Type B pancreatic cell (in vitro differentiated cells): ENCODE measurements at regions not wholly inside any gene's neighbourhood (a gene's known extent, or its start where the extent isn't known, plus 50 kb on each side); places are given as distances from the start of the nearest gene placed in this dataset.

Source experiments
- DNase-seq: peaks from one replicate; pipeline ENCODE4 v3.0.0; 2021; ENCODE audit warnings: mixed read lengths; ENCODE audit not compliant: unreplicated experiment; ENCODE audit errors: extremely low spot score
- H3K27ac Mint-ChIP-seq: 2 replicates; pipeline ENCODE4 v1.8.0; 2021; ENCODE audit warnings: mild to moderate bottlenecking, mixed read lengths
- H3K27me3 Mint-ChIP-seq: 2 replicates; pipeline ENCODE4 v1.8.0; 2021; ENCODE audit warnings: mixed read lengths
- H3K36me3 Mint-ChIP-seq: 2 replicates; pipeline ENCODE4 v1.8.0; 2021; ENCODE audit warnings: mixed read lengths
- H3K4me1 Mint-ChIP-seq: one replicate; pipeline ENCODE4 v1.8.0; 2021; ENCODE audit warnings: mixed read lengths; ENCODE audit not compliant: unreplicated experiment
- H3K4me3 Mint-ChIP-seq: 2 replicates; pipeline ENCODE4 v1.8.0; 2021; ENCODE audit warnings: mild to moderate bottlenecking, mixed read lengths
- H3K9me3 Mint-ChIP-seq: 2 replicates; pipeline ENCODE4 v1.8.0; 2021; ENCODE audit warnings: mixed read lengths
- TF ChIP-seq, protein P1 (sequence below): fragments of 200-600 bp; sonication (generic); conservative IDR thresholded peaks from 2 replicates; pipeline ENCODE4 v1.5.0; 2021; ENCODE audit warnings: antibody characterized with exemption, mild to moderate bottlenecking

- Mint-ChIP-seq H3K36me3 (no peaks in the 10 kb centered on the region), H3K4me3 (no peak overlapping the region), H3K27ac (no peak overlapping the region)
These were observed 917.6 kb downstream of the EPHA3 start for GRCh38 chr3:90025019-90025418.

GRCh38 chr3:90026406-90026805 lies 919.0 kb downstream of the EPHA3 start:
- Mint-ChIP-seq H3K27ac (no peak overlapping the region), H3K4me3 (no peak overlapping the region), H3K36me3 (no peaks in the 10 kb centered on the region), H3K9me3 (no peaks in the 10 kb centered on the region), H3K4me1 (peaks cover 13% of the 10 kb centered on the region), H3K27me3 (no peaks in the 10 kb centered on the region)
- TF ChIP-seq, protein P1, sequence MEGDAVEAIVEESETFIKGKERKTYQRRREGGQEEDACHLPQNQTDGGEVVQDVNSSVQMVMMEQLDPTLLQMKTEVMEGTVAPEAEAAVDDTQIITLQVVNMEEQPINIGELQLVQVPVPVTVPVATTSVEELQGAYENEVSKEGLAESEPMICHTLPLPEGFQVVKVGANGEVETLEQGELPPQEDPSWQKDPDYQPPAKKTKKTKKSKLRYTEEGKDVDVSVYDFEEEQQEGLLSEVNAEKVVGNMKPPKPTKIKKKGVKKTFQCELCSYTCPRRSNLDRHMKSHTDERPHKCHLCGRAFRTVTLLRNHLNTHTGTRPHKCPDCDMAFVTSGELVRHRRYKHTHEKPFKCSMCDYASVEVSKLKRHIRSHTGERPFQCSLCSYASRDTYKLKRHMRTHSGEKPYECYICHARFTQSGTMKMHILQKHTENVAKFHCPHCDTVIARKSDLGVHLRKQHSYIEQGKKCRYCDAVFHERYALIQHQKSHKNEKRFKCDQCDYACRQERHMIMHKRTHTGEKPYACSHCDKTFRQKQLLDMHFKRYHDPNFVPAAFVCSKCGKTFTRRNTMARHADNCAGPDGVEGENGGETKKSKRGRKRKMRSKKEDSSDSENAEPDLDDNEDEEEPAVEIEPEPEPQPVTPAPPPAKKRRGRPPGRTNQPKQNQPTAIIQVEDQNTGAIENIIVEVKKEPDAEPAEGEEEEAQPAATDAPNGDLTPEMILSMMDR: no peak
- DNase-seq: no peak

More at GRCh38 chr3:90025019-90025418, 917.6 kb downstream of the EPHA3 start:
- DNase-seq: no peak
- TF ChIP-seq, protein P1: no peak
- Mint-ChIP-seq H3K4me1 (peaks cover 13% of the 10 kb centered on the region), H3K27me3 (no peaks in the 10 kb centered on the region), H3K9me3 (no peaks in the 10 kb centered on the region)

DNA sequence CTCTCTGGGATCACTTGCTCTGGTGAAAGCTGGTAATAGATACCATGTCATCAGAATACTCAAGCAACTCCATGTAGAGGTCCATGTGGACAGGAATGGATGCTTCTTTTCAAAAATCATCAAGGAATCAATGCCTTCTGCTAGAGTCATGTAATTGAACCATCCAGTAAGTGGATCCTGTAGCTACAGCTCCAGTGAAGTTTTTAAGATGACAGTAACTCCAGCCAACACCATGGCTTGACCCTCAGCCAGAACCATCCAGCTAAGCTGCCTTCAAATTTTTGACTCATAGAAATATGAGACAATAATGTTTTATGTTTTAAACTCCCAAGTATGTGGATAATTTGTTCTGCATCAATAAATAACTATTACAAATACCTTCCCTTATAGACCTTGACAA lies 923.7 kb downstream of the EPHA3 start:
- TF ChIP-seq, protein P1: no peak
- Mint-ChIP-seq H3K4me1 (peaks cover 7% of the 10 kb centered on the region), H3K27ac (no peak overlapping the region), H3K9me3 (no peaks in the 10 kb centered on the region), H3K27me3 (peaks cover 7% of the 10 kb centered on the region), H3K4me3 (no peak overlapping the region), H3K36me3 (no peaks in the 10 kb centered on the region)
- DNase-seq: no peak

DNA sequence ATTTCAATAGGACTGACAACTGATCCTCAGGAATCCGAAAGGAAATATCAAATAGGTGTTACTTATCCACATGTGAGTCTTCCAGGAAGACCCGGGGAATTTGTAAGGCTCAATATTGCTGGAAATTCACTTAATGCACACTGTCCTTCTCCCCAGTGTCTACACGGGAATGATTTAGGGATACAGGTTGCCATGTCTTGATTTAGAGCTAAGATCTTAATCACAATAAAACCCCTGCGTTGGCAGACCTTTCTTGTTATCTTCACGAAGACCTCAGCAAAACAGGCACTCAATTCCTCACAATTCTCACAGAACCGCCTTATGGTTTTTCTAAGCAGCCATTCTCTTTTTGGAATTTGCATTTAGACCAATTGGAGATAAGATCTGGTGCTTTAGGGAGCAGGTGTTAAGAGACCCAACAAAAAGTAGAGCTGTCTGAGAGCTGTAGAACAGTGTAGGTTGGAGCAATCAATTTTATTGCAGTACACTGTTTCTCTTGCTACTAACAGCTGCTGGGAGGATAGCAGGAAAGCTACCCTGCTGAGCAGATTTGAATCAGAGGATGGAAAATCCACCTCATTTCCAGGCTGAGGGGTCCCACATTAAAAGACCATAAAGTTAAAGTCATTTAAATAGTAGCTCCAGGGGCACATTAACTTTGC lies 925.7 kb downstream of the EPHA3 start:
- Mint-ChIP-seq H3K4me3 (no peak overlapping the region), H3K27ac (no peak overlapping the region), H3K9me3 (no peaks in the 10 kb centered on the region), H3K27me3 (peaks cover 7% of the 10 kb centered on the region), H3K4me1 (no peaks in the 10 kb centered on the region), H3K36me3 (no peaks in the 10 kb centered on the region)
- DNase-seq: no peak
- TF ChIP-seq, protein P1: no peak

- H3K27ac Mint-ChIP-seq: no peak overlapping the region
- no peak overlapping the region for H3K4me3 Mint-ChIP-seq
- H3K9me3 Mint-ChIP-seq: no peaks in the 10 kb centered on the region
- TF ChIP-seq, protein P1: no peak
- H3K4me1 Mint-ChIP-seq: peaks cover under 1% of the 10 kb centered on the region
- no peak for DNase-seq
- peaks cover 7% of the 10 kb centered on the region for H3K27me3 Mint-ChIP-seq
- H3K36me3 Mint-ChIP-seq: no peaks in the 10 kb centered on the region
These were observed 926.6 kb downstream of the EPHA3 start for GRCh38 chr3:90034038-90034437.
